Hematopoietic multipotent progenitor cell treated with erythropoietin and hydrocortisone succinate and interleukin-3 and kit ligand, for 15 days (in vitro differentiated cells): ENCODE measurements at regions not wholly inside any gene's neighbourhood (a gene's known extent, or its start where the extent isn't known, plus 50 kb on each side); places are given as distances from the start of the nearest gene placed in this dataset.
"Not testable (repeated sequence)": the region's sequence is repeated elsewhere in the genome, so short reads cannot be mapped to it uniquely, and the experiment has no call there.

Experiments
- DNase-seq: peaks from one replicate; pipeline ENCODE4 v3.0.0-alpha.2; 2015; ENCODE audit warnings: low spot score

GRCh38 chr6:145555084-145555483 lies 180.2 kb downstream of the EPM2A start:
- DNase-seq: no peak

DNA sequence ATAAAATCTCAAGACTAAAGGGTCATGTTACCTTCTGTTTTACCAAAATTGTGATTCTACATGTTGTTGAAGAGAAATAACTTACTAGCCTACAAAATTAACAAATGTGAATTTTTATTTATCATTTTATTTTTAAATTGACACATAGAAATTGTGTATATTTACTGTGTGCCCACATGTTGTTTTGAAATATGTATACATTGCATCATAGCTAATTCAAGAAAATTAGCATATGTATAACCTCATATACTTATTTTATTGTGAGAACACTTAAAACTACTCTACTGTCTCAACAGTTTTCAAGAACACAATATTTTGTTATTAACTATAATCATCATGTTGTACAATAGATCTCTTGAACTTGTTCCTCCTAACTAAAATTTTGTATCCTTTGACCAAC lies 177.8 kb downstream of the EPM2A start:
- DNase-seq: no peak

DNA sequence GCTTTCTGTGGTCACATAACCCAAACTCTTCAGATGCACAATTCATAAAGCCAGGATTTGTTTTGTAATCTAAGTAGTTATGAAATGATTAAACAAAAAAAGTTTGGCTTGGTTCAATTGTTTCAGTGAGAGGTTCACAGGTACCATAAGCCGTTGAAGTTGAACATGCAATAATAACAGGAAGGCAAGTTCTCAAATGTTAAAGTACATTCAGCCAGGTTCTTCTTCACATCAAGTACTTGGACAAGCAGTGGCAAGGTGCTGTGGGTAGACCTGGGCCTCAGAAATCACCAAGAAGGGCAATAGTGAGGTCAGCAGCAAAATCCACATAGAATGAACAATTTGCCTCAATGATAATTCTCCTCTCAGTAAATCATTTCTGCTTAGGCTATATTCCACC lies 175.5 kb downstream of the EPM2A start:
- no peak for DNase-seq

DNA sequence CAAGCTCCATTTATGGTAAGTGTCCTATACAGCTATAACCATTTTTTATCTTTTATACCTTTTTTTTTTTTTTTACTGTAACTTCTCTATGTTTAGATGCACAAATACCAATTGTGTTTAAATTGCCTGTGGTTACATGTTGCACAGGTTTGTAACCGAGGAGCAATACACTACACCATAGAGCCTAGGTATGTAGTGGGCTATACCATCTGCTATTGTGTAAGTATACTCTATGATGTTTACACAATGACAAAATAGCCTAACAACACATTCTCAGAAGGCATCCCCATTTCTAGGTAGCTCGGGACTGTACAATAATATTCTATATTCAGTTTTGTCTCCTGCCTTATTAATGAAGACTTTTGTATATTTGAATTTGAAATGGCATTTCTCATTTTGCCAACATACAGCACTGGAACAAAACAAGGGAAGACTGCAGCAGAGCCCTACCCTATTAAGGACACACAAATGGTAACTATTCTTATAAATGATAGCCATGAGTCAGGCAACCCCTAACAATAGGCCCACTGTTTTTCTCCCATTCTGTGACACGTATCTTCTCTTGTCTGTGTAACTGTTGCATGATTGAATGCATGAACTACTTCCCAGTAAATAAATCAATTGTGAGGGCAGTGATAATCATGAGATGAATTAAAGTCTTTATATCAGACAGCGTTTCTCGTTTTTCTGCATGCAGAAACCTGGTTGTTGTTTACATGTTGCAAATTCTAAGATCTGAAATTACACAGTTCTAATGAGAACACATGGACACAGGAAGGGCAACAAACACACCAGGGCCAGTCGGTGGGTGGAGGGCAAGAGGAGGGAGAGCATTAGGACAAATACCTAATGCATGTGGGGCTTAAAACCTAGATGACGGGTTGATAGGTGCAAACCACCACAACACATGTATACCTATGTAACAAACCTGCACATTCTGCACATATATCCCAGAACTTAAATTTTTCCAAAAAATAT lies 173.9 kb downstream of the EPM2A start:
- DNase-seq: no peak

DNA sequence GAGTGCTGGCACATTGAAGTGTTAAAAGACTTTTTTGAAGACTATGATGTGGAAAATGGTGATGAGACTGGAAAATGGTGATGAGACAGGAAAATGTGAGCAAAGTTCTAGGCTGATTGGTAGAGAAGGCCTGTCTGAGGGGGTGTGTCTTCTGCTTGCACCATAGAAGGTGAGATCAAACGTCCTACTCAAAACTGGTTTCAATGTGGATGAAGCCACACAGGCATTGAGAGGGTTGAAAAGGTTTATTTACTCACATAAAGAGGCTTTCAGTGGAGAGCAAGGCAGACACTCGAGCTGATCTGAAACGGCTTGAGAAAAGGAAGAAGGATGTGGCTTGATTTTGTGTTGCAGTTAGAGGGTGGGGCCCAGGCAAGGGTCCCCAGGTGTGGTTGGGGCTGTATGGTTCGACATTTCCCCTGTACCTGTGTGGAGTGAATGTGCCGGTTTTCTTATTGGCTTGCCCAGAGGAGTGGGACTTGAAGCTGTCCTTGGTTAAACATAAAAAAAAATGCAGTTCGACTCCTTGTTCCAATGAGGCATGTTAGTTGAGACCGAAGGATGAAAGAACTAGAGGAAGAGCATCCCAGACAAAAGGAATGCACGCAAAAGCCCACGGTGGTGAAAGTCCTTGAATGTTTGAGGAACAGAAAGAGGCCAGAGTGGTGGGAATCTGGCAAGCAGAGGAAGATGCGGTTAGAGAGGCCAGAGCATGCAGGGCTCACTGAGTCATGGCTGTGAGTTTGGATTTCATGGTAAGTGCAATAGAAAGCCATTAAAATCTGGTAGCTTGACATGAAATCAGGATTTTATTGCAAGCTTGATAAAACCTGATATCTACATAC lies 172.3 kb downstream of the EPM2A start:
- no peak for DNase-seq

DNA sequence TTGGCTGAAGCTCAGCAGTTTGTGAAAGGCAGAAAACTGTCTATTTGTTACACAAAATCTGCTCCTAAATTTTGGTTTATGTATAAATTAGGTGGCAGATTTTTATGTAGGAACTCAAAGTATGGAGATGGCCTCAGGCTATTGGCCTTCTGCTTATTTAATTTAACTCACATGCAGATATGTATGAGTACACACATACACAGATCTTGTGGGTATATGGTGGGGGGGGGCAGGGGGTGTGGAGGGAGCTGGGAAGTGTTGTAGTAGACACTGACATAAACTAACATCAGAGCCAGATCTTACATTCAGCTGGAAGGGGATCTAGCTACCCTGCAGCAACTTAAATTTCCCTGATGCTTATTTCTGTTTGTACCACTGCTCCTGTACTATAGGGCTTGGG lies 170.8 kb downstream of the EPM2A start:
- DNase-seq: no peak

- DNase-seq: no peak
Measured at GRCh38 chr6:145567684-145568252, 167.6 kb downstream of the EPM2A start.

DNA sequence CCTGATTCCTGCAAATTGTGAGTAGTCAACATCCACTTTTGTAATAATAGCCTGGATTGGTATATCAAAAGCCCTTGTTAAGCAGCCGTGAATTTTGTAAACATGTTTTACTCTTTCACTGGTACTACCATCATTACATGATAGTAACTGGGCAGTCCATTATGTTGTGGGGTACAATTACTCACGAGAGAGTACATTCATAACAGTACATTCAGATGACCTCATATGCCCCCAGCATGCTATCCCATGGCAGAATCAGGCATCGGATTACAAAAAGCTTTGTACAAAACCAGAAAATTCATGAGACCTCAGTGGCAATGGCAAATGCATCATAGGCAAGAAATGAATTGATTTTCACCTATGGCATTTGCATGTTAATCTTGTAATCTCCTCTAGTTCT lies 166.2 kb downstream of the EPM2A start:
- no peak for DNase-seq

DNA sequence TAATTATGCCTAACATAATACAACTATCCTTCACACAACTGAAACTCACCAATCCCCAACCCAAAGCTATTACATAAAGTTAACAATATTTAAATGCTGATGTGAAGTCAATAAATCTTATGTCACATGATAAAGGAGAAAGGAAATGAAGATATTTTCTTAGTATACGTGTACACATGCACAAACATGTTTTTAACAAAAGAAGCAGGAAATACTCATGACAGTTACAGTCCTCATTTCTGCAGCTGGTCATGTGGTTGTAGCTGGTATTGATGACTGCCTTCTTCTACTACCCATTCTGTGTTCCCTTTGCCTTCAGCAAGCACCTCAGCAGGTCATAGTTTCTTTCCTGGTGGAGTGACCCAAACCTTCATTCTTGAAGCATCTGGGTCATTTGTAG lies 165.0 kb downstream of the EPM2A start:
- DNase-seq: not testable (repeated sequence)

DNA sequence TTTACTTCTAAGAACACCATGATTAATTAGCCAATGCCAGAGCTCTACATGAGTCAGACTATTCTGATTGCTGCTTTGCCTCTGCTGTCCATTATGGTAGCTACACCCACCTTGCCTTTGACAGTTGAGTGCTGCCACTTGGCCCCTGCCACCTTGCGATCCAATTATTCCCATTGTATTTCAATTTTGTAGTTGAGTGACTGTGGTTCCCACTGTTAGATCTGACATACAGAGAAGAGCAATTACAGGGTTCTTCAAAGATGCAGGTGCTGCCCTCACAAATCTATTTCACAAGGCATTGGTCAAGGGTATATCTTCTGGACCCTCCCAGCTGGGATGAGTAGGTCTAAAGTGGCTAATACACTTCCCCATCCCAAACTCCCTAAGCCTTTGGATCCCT lies 161.1 kb downstream of the EPM2A start:
- not testable (repeated sequence) for DNase-seq
